K562 (cell line): ENCODE measurements at regions not wholly inside any gene's neighbourhood (a gene's known extent, or its start where the extent isn't known, plus 50 kb on each side); places are given as distances from the start of the nearest gene placed in this dataset.

Source experiments
- ATAC-seq: fragments of 200-7000 bp; cut with Tn5 transposase; 3 replicates; pipeline ENCODE4 v1.9.1; 2020; ENCODE audit warnings: moderate library complexity
- BruUV-seq: library from RNA; stranded (reverse); fragments of 400-500 nt; replicated peaks from 2 replicates; lab custom pipeline; 2021; lab: Mats Ljungman, UMichigan
- CTCF ChIA-PET: fragments of 300-600 bp; formaldehyde crosslinking; extraction: SDS; loops from one replicate; lab custom pipeline; 2021; ENCODE audit warnings: low intra/inter-chr PET ratio; lab: Yijun Ruan, JAX
- POLR2A ChIA-PET: fragments of 300-600, 350-650 bp; sonication (Branson Sonifier 250); formaldehyde crosslinking; extraction: SDS; loops from one replicate; lab custom pipeline; 2021; ENCODE audit warnings: antibody characterized with exemption, inconsistent platforms; lab: Yijun Ruan, JAX
- DNase-seq, 4 experiments: peaks; one replicate each; pipeline versions ENCODE4 v3.0.0 to v3.0.0-alpha.2; 2011 to 2018; ENCODE audit warnings: low spot score in 3 of 4, mixed read lengths in 3 of 4; ENCODE audit errors: extremely low read depth in 1 of 4
- FAIRE-seq: peaks from 2 replicates; lab custom pipeline; 2011; peaks lifted over from hg19 to GRCh38; lab: Jason Lieb, UNC
- H2AFZ ChIP-seq: 2 replicates; pipeline ENCODE4 v1.6.0; 2011; ENCODE audit warnings: low read depth, low read length, control low read depth, inconsistent platforms
- H3K27ac ChIP-seq: fragments of 200-600 bp; 3 replicates; pipeline ENCODE4 v1.8.0; 2011; ENCODE audit warnings: low read depth, mild to moderate bottlenecking, control low read depth, inconsistent platforms, low read length, moderate library complexity, mixed read lengths; ENCODE audit errors: extremely low read depth
- H3K27me3 ChIP-seq, 2 experiments: fragments of 300-600 bp in 1 of 2; 2 replicates in 1 of 2; 3 replicates in 1 of 2; pipeline versions ENCODE4 v1.6.0 to v1.8.0; 2011; ENCODE audit warnings: inconsistent platforms in 2 of 2, low read length in 2 of 2, mild to moderate bottlenecking in 1 of 2, mixed read lengths in 1 of 2, moderate library complexity in 1 of 2; ENCODE audit not compliant: control insufficient read depth in 2 of 2, insufficient read depth in 2 of 2
- H3K36me3 ChIP-seq: fragments of 300-600 bp; 3 replicates; pipeline ENCODE4 v1.8.0; 2011; ENCODE audit warnings: mild to moderate bottlenecking, low read length, inconsistent platforms; ENCODE audit not compliant: control insufficient read depth, insufficient read depth
- H3K4me1 ChIP-seq, 2 experiments: fragments of 200-600 bp in 1 of 2; replicated peaks in 1 of 2; 2 replicates in 1 of 2; 3 replicates in 1 of 2; pipeline versions ENCODE4 v1.5.1 to v1.8.0; 2011; ENCODE audit warnings: inconsistent platforms in 2 of 2, low read length in 2 of 2, mild to moderate bottlenecking in 1 of 2, mixed read lengths in 1 of 2, moderate library complexity in 1 of 2; ENCODE audit not compliant: control insufficient read depth in 2 of 2, insufficient read depth in 2 of 2
- H3K4me2 ChIP-seq: 2 replicates; pipeline ENCODE4 v1.6.1; 2011; ENCODE audit warnings: low read length, control low read depth, inconsistent platforms, mixed read lengths; ENCODE audit not compliant: insufficient read depth
- H3K4me3 ChIP-seq: fragments of 200-600 bp; sonication (generic), shearing (Covaris generic); 2 replicates; pipeline ENCODE4 v1.5.1; 2016; ENCODE audit warnings: control low read depth, inconsistent platforms
- H3K79me2 ChIP-seq: fragments of 200-600 bp; 3 replicates; pipeline ENCODE4 v1.8.0; 2011; ENCODE audit warnings: low read length, inconsistent platforms; ENCODE audit not compliant: control insufficient read depth, insufficient read depth
- H3K9ac ChIP-seq, 2 experiments: 2 replicates each; pipeline versions ENCODE4 v1.6.0 to v1.6.1; 2011; ENCODE audit warnings: low read depth in 2 of 2, low read length in 2 of 2, control low read depth in 1 of 2, inconsistent platforms in 1 of 2, mild to moderate bottlenecking in 1 of 2, mixed read lengths in 1 of 2; ENCODE audit not compliant: insufficient read depth in 1 of 2
- H3K9me1 ChIP-seq: one replicate; pipeline ENCODE4 v1.6.0; 2011; ENCODE audit warnings: inconsistent platforms, mild to moderate bottlenecking, low read length, moderate library complexity; ENCODE audit not compliant: control insufficient read depth, insufficient read depth
- H3K9me3 ChIP-seq: replicated peaks from 2 replicates; pipeline ENCODE4 v1.5.1; 2011; ENCODE audit warnings: low read depth, low read length, inconsistent platforms; ENCODE audit not compliant: control insufficient read depth, insufficient read depth
- H4K20me1 ChIP-seq: replicated peaks from 2 replicates; pipeline ENCODE4 v1.6.1; 2011; ENCODE audit warnings: low read length, inconsistent platforms, mixed read lengths; ENCODE audit not compliant: control insufficient read depth, insufficient read depth
- BRF2 ChIP-seq: IDR thresholded peaks from 3 replicates; pipeline ENCODE4 v1.6.1; 2011; ENCODE audit warnings: borderline replicate concordance, mild to moderate bottlenecking; ENCODE audit not compliant: insufficient read length, insufficient read depth
- CHCHD3 ChIP-seq: fragments of 250-450 bp; sonication (Bioruptor Pico); IDR thresholded peaks from 2 replicates; pipeline ENCODE4 v2.1.2; 2022; ENCODE audit warnings: mild to moderate bottlenecking
- FOXP4 ChIP-seq: sonication (generic); formaldehyde crosslinking; IDR thresholded peaks from 2 replicates; pipeline ENCODE4 v1.8.0; 2022; ENCODE audit warnings: mild to moderate bottlenecking, missing genetic modification reagents, borderline replicate concordance
- THRA ChIP-seq: fragments of 450-650 bp; IDR thresholded peaks from 2 replicates; pipeline ENCODE4 v1.6.1; 2017; ENCODE audit warnings: mild to moderate bottlenecking, moderate library complexity
- ZC3H8 ChIP-seq: fragments of 450-650 bp; IDR thresholded peaks from 2 replicates; pipeline ENCODE4 v1.6.1; 2017
- ZNF407 ChIP-seq: fragments of 450-650 bp; IDR thresholded peaks from 2 replicates; pipeline ENCODE4 v1.6.1; 2016; ENCODE audit warnings: low read depth
- WGBS: fragments of 100-300 bp; shearing (Covaris generic); methylation state at CpG from one replicate; pipeline ENCODE4 v1.1.6; 2016; ENCODE audit warnings: low coverage, mixed read lengths; ENCODE audit not compliant: insufficient coverage; ENCODE audit errors: missing lambda C conversion rate; 5-methylcytosine and 5-hydroxymethylcytosine counted together
- in situ Hi-C: fragments of 300-500 bp; cut with MboI; formaldehyde crosslinking; loops from 4 replicates; pipeline ENCODE4 v1.15.0; 2018; ENCODE audit warnings: inconsistent platforms, mixed read lengths
- intact Hi-C: fragments of 100-400 bp; cut with micrococcal nuclease; formaldehyde crosslinking; loops from 2 replicates; pipeline ENCODE4 v1.14.2; 2022

- TF ChIP-seq BRF2 = no peak
Observed at GRCh38 chr10:65602182-65602865, 1323.5 kb upstream of the LRRTM3 start (continued).

- H3K9me1 ChIP-seq = no peaks in the 10 kb centered on the region
- in situ Hi-C loops (no loop called here), intact Hi-C loops (no loop called here)
- no peaks in the 10 kb centered on the region for H3K9me3 ChIP-seq
- 2% methylated on average over 2 of the region's 2 CpGs for WGBS
- H3K27ac ChIP-seq = no peak overlapping the region
- H4K20me1 ChIP-seq = no peaks in the 10 kb centered on the region
- CTCF ChIA-PET = no interaction called here
- no peak for FAIRE-seq
- no peak overlapping the region for H3K4me2 ChIP-seq
- H3K27me3 ChIP-seq = no peaks in the 10 kb centered on the region
- no peak overlapping the region for H3K9ac ChIP-seq
- H3K4me1 ChIP-seq = no peaks in the 10 kb centered on the region
- H2AFZ ChIP-seq = no peak overlapping the region
- H3K36me3 ChIP-seq = no peaks in the 10 kb centered on the region
- no peak for DNase-seq
- POLR2A ChIA-PET = interaction anchor here (0.5 kb wide), 1 partner anchor 1288 kb away, joined by 3 read pairs; no protein-coding TSS in a partner anchor
- no TSS peak for BruUV-seq
- H3K4me3 ChIP-seq = no peak overlapping the region
- no peaks in the 10 kb centered on the region for H3K79me2 ChIP-seq
- ATAC-seq = no peak
- no peak for TF ChIP-seq FOXP4 (CRISPR knock-in tag)
- TF ChIP-seq CHCHD3 (CRISPR knock-in tag) = no peak
- TF ChIP-seq THRA = no peak
- TF ChIP-seq ZNF407 = no peak
- TF ChIP-seq ZC3H8 = no peak
Observed at GRCh38 chr10:65611592-65611991, 1314.2 kb upstream of the LRRTM3 start.
